Stomach (tissue), 4 donors: ENCODE measurements at regions not wholly inside any gene's neighbourhood (a gene's known extent, or its start where the extent isn't known, plus 50 kb on each side); places are given as distances from the start of the nearest gene placed in this dataset.

Experiments used
- CTCF ChIP-seq, 7 experiments: fragments of 450-650 bp in 4 of 7; fragments of 200-600 bp in 3 of 7; sonication (generic) in 3 of 7; IDR thresholded peaks; one replicate each; pipeline ENCODE4 v1.5.1; 2016 to 2019; ENCODE audit warnings: antibody characterized with exemption in 7 of 7, control low read depth in 2 of 7, mild to moderate bottlenecking in 1 of 7
- EP300 ChIP-seq: sonication (generic); formaldehyde crosslinking; IDR thresholded peaks from one replicate; pipeline ENCODE4 v1.6.1; 2017; ENCODE audit warnings: antibody characterized with exemption

GRCh38 chr2:128496700-128497099 lies 178.0 kb upstream of the HS6ST1 start:
- TF ChIP-seq EP300 (no peak), CTCF (IDR thresholded peaks at IDR 0.05) (no peak)
